Head of caudate nucleus (tissue), 42 donors: ENCODE measurements at regions not wholly inside any gene's neighbourhood (a gene's known extent, or its start where the extent isn't known, plus 50 kb on each side); places are given as distances from the start of the nearest gene placed in this dataset.

Experiments used
- DNase-seq, 42 donors: peaks; one replicate each; pipeline versions ENCODE4 v3.0.0 to v3.0.0-alpha.2; 2020 to 2021; ENCODE audit warnings: mixed read lengths in 7 of 42
- intact Hi-C: fragments of 100-400 bp; cut with DNase I; formaldehyde crosslinking; loops from one replicate; pipeline ENCODE4 v1.15.0; 2022

DNA sequence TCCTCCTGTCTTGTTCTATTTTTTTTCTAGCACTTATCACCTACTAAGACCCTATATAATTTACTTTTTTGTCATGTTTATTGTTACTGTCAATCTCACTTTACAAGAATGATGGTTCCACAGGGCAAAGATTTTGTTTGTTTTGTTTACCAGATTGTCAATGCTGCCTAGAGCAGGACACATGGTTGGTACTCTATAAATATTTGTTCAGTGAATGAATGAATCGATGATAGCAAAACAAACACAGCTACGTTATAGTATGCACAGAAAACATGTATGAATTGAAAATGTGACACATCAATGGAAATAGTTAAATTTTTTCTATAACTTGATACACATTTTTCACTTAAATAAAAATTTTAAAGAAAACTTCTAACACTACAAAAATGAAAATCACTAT lies 67.1 kb upstream of the KRR1 start:
- intact Hi-C loops, result no loop called here
- no peak for DNase-seq

DNA sequence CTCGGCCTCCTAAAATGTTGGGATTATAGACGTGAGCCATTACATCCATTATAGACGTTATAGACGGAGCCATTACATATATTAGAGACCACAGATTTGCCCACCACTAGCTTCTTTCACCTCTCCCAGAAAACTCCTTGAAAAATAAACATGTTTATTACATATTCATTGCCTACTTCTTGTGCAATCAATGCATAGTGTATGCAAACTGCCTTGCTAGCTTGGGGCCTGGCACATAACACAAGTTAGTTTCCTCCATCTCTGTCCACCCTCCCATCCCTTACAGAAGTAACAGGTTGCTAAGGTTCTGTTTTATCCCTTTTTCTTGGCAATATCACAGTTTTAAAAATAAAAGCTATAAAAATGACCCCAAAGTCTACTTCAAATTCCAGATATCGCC lies 66.4 kb upstream of the KRR1 start:
- intact Hi-C loops, result no loop called here
- DNase-seq, result no peak

DNA sequence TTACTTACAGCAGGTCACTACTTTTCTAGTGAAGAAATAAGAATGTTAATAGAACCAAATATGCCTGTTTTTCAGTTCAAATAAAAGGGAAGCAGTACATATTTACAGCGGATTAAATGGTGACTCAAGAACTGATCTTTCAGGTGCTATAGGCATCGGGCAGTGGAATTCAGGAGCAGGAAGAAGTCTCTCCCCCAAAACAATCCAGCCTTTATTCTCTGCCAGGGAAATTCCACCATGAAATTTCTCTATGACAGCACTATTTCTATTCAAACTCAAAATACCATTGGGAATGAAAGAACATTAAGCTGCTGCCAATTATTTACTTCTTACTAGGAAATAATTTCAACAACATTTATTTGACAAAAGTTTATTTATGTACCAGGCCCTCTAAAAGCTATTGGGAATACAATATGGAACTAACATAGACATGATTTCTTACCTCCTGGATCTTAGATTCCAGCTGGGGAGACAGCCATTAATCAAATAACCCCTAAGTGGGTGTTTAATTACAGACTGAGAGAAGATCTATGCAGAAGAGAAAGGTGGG lies 60.3 kb upstream of the KRR1 start:
- intact Hi-C loops, result no loop called here
- DNase-seq, result no peak

DNA sequence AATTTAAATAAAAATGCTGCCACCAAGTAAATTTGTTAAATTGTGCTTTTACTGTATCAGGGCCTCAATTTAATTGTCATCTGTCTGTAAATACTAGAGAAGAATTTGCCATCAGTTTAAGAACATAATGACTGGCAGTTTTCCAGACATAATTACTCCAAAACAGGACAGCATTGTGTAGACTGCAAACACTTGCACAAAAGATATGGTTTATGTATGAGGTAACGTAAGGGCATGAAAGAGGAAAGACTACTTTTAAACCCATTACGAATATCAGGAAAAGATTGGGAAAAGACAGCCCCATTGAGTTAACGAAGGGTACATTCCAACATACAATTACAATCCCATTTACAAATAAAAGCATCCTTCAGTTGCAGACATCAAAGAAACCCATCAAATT lies 59.8 kb upstream of the KRR1 start:
- DNase-seq, result no peak
- intact Hi-C loops, result no loop called here

DNA sequence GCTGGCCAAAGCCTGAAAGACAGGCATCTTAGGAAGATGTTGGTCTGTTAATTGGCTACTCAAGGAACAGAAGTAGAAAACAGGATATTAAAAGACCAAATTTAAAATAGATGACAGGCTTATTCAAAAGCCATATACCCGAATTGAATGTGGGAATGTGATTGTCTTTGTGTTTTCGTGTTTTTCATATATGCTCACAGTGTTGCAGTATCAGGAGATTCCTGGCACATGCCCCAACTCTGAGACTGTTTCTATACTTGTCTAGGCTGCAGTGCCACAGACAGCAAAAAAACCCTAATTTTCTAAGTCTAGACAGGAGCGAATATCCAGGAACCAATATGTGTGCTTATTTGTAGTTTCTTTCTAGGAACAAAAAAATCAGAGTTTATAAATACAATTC lies 57.4 kb upstream of the KRR1 start:
- intact Hi-C loops, result no loop called here

DNA sequence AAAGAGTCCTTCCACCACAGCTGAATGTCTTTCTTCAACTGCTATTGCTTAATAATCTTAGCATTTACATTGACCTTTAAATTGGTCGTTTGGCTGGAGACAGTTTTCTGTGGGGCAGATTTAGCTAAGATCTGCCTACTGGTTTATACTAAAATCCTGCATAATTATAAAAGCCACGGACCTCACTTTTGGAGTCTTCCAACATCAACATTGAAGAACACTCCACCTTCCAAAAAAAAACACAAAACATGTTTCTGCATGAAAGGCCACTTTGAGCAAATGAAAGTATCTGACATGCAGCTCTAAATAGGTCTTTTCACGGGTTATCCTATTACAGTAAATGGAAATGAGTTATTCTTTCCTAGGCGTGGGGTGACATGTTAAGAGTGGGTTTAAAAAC lies 57.0 kb upstream of the KRR1 start:
- intact Hi-C loops, result no loop called here
- DNase-seq, result no peak

More for the DNA sequence above, 57.4 kb upstream of the KRR1 start:
- no peak for DNase-seq

DNA sequence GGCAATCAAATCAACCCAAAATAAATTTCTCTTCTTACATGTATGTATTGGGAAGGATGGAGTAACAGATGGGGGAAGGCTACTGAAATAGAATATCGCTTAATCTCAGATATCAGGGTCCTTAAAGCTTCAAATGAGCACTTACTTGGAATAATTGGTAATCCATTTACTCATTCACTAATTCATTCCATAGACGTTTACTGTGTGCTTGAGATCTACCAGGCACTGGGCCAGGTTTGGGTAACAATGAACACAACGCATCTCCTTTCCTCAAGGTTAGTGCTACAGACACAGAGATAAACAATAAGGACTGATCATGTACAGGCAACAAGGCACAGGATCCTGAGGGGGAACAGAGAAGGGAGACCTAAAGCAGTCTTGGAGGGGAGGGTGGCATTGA lies 54.4 kb upstream of the KRR1 start:
- intact Hi-C loops, result no loop called here
- no peak for DNase-seq

DNA sequence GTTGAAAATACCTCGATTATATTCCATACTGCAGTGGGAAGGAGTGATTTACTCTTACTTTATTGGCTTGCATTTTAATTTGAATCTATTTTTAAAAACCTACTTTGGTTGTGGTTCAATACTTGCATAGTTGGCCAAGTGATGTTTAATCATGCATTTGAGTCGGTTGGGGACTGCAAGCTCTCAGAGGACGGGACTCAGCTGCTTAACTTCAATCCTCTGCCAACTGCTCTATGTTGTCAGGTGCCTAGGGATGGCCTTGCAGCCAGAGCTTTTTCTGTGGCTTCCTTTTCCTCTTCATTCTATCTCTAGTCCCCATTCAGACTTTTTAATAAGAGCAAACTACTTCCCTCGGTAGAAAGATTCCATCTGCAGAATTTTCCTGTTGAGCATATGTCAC lies 53.4 kb upstream of the KRR1 start:
- intact Hi-C loops, result no loop called here
- no peak for DNase-seq

DNA sequence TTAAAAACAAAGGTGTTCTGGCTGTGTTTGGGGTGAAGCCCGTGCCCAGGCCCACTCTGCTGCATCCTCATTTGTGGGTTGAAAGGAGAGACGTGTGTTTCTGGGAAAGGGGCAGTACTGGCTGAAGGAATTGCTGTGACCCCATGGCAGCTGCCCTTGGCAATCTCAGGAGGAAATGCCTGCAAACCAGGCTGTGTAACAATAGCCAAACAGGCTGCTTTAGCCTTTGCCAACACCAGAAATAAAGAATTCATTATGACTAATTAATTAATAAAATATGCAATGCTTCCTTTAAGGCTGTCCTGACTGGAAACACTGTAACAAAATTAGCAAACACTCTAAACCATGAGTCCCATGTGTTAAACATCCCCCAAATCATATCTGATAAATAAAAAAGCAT lies 53.0 kb upstream of the KRR1 start:
- intact Hi-C loops, result no loop called here
- peak in 3 of 42 donors; percentile 9 to 44 (median 9) for DNase-seq

DNA sequence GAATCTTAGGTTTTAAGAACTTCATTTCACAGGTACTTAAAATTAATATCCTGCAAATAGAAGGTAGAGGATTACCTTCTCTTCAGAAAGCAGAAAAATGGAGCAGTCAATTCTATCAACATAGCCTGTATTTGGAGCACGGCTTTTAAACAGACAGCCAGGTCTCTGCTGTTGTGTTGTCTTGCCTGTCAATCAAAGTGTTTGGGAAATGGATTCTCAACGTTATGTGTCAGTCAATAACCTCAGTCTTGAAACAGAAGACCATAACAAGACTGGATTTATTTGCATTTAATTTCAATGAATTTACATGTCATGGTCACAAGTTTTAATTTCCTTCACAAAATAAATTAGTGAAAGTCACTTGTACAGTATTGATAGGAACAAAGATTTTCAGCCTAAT lies 51.9 kb upstream of the KRR1 start:
- intact Hi-C loops, result no loop called here

DNA sequence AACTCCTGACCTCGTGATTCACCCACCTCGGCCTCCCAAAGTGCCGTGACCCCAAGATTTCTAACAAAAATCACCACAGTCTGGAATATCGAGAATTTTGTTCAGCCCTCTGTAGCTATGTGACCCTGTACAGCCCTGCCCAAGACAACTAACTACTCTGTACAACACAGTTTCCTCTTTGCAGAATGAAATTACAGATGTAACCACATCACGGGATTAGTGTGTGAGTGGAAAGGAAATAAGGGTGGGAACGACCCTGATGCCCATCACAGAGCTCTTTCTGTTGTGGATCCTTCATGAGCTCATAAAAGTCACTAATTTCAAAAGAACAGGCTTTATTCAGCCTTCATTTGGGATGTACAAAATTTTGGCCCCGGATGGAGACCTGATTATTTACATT lies 50.5 kb upstream of the KRR1 start:
- intact Hi-C loops, result no loop called here
- DNase-seq, result no peak

More for the DNA sequence above, 51.9 kb upstream of the KRR1 start:
- no peak for DNase-seq
